Adipocyte (in vitro differentiated cells): ENCODE measurements at regions not wholly inside any gene's neighbourhood (a gene's known extent, or its start where the extent isn't known, plus 50 kb on each side); places are given as distances from the start of the nearest gene placed in this dataset.

ENCODE experiments used
- DNase-seq: peaks from one replicate; pipeline ENCODE4 v3.0.0-alpha.2; 2015; ENCODE audit warnings: low read depth
- H3K27me3 ChIP-seq: replicated peaks from 2 replicates; pipeline ENCODE4 v1.7.0; 2013; ENCODE audit warnings: mild to moderate bottlenecking, low read length, moderate library complexity; ENCODE audit not compliant: control insufficient read depth, insufficient read depth
- H3K36me3 ChIP-seq: 2 replicates; pipeline ENCODE4 v1.7.0; 2013; ENCODE audit warnings: low read length, mild to moderate bottlenecking, moderate library complexity; ENCODE audit not compliant: control insufficient read depth, insufficient read depth, severe bottlenecking
- H3K4me1 ChIP-seq: 2 replicates; pipeline ENCODE4 v1.7.0; 2013; ENCODE audit warnings: mild to moderate bottlenecking, low read length, moderate library complexity; ENCODE audit not compliant: control insufficient read depth, insufficient read depth
- H3K4me3 ChIP-seq: 2 replicates; pipeline ENCODE4 v1.7.0; 2013; ENCODE audit warnings: mild to moderate bottlenecking, low read length, moderate library complexity
- H3K9ac ChIP-seq: 2 replicates; pipeline ENCODE4 v1.7.0; 2013; ENCODE audit warnings: mild to moderate bottlenecking, low read length, moderate library complexity
- H3K9me3 ChIP-seq: 2 replicates; pipeline ENCODE4 v1.7.0; 2013; ENCODE audit warnings: mild to moderate bottlenecking, low read length, moderate library complexity; ENCODE audit not compliant: control insufficient read depth

DNA sequence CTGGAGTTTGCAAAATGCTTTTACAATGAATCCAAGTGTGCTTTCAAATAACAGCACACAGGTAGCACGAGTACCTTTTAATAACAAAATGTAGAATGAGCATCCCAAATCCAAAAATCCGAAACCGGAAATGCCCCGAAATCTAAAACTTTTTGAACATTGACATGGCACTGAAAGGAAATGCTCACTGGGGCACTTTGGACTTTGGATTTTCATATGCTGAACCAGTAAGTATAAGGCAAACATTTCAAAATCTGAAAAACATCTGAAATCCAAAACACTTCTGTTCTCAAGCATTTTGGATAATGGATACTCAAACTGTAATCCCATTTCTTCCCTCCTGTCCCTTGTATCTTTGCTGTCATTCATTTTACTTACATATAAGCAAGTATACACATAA lies 50.1 kb downstream of the GCNT4 start:
- Histone ChIP-seq H3K9ac (no peak overlapping the region), H3K9me3 (peaks cover 8% of the 10 kb centered on the region), H3K4me1 (no peaks in the 10 kb centered on the region), H3K27me3 (no peaks in the 10 kb centered on the region), H3K4me3 (no peak overlapping the region), H3K36me3 (no peaks in the 10 kb centered on the region)
- DNase-seq, result no peak

DNA sequence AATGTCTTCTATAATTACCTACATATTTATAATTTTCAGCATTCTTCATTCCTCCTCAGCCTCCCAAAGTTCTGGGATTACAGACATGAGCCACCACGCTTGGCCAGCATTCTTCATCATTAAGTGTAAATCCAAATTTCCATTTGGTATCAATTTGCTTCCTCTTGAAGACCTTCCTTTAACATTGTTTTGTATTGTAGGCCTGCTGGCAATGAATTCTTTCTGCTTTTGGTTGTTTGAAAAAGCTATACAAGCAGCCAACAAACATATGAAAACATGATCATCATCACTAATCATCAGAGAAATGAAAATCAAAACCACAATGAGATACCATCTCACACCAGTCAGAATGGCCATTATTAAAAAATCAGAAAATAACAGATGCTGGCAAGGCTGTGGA lies 56.4 kb downstream of the GCNT4 start:
- peaks cover 3% of the 10 kb centered on the region for H3K27me3 ChIP-seq
- H3K36me3 ChIP-seq, result no peaks in the 10 kb centered on the region
- H3K9me3 ChIP-seq, result peaks cover 3% of the 10 kb centered on the region
- H3K9ac ChIP-seq, result no peak overlapping the region
- H3K4me3 ChIP-seq, result no peak overlapping the region
- DNase-seq, result no peak
- H3K4me1 ChIP-seq, result peaks cover 12% of the 10 kb centered on the region

- Histone ChIP-seq H3K4me1 (peaks cover 12% of the 10 kb centered on the region), H3K4me3 (no peak overlapping the region), H3K27me3 (peaks cover 3% of the 10 kb centered on the region), H3K9ac (no peak overlapping the region), H3K36me3 (no peaks in the 10 kb centered on the region), H3K9me3 (peaks cover 3% of the 10 kb centered on the region)
- DNase-seq, result no peak
Measured at GRCh38 chr5:74994826-74995225, 57.5 kb downstream of the GCNT4 start.

DNA sequence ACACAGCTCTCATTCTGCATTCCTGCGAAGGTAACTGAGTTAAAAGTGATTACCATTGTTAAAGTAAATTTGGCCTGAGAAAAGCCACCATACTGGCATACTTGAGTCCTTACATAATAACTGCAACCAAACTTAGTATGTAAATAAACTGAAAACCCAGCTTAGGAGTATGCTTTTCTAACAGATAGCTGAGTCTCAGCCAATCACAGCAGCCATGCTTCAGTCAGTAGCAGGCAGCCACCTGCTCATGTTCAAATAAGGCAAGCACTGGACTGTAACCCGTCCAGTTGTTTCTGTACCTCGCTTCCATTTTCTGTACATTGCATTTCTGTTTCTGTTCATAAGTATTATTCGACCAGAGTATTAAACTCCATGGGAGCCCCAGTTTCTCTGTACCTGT lies 58.6 kb downstream of the GCNT4 start:
- H3K36me3 ChIP-seq, result no peaks in the 10 kb centered on the region
- H3K4me3 ChIP-seq, result no peak overlapping the region
- H3K9ac ChIP-seq, result no peak overlapping the region
- peaks cover 12% of the 10 kb centered on the region for H3K4me1 ChIP-seq
- H3K9me3 ChIP-seq, result peaks cover 3% of the 10 kb centered on the region
- H3K27me3 ChIP-seq, result peaks cover 3% of the 10 kb centered on the region
- DNase-seq, result no peak

GRCh38 chr5:74992791-74993190 lies 59.6 kb downstream of the GCNT4 start:
- Histone ChIP-seq H3K9ac (no peak overlapping the region), H3K36me3 (no peaks in the 10 kb centered on the region), H3K9me3 (peaks cover 8% of the 10 kb centered on the region), H3K4me1 (peaks cover 12% of the 10 kb centered on the region), H3K27me3 (peaks cover 3% of the 10 kb centered on the region), H3K4me3 (no peak overlapping the region)
- no peak for DNase-seq

DNA sequence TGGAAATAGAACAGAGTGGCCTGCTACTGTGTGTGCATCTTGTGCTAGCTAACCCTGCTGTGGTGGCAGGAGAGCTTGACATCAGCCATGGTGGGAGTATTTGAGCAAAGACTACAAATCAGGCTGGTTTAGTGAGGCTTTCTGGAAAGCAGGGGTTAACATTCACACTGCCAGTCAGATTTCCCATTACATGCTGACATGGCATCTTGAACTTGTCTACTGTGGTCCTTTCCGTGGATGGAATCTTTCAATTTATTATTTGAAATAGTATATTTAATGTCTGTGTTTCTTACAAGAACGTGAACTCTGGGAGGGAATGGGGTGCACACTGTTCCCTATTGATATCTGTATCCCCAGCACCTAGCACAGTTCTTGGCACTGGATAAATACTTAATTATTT lies 60.8 kb downstream of the GCNT4 start:
- peaks cover 12% of the 10 kb centered on the region for H3K4me1 ChIP-seq
- no peak for DNase-seq

GRCh38 chr5:74990194-74990593 lies 62.2 kb downstream of the GCNT4 start:
- Histone ChIP-seq H3K9ac (no peak overlapping the region), H3K36me3 (no peaks in the 10 kb centered on the region), H3K4me3 (no peak overlapping the region), H3K9me3 (peaks cover 6% of the 10 kb centered on the region), H3K4me1 (peaks cover 11% of the 10 kb centered on the region), H3K27me3 (peaks cover 3% of the 10 kb centered on the region)
- no peak for DNase-seq

More for the DNA sequence above, 60.8 kb downstream of the GCNT4 start:
- peaks cover 3% of the 10 kb centered on the region for H3K27me3 ChIP-seq
- peaks cover 6% of the 10 kb centered on the region for H3K9me3 ChIP-seq
- H3K4me3 ChIP-seq, result no peak overlapping the region
- H3K9ac ChIP-seq, result no peak overlapping the region
- H3K36me3 ChIP-seq, result no peaks in the 10 kb centered on the region

DNA sequence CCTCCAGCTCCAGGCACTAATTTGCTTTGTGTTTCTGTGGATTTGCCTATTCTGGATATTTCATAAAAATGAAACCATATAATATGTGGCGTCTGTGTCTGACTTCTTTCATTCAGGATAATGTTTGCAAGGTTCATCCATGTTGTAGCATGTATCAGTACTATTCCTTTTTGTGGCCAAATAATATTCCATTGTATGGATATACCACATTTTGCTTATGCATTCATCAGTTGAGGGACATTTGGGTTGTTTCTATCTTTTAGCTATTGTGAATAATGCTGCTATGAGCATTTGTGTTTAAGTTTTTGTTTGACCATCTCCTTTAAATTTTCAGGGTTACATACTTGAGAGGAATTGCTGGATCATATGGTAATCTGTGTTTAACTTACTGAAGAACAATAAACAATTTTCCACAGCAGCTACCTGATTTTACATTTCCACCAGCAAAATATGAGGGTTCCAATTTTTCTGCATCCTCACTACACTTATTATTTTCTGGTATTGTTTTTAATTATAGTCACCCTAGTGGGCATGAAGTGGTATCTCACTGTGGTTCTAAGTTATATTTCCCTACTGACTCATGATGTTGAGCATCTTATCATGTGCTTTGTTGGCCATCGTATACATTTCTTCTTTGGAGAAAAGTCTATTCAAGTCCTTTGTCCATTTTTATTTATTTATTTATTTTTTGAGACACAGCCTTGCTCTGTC lies 63.9 kb downstream of the GCNT4 start:
- Histone ChIP-seq H3K9ac (no peak overlapping the region), H3K4me3 (no peak overlapping the region), H3K4me1 (no peaks in the 10 kb centered on the region), H3K36me3 (no peaks in the 10 kb centered on the region), H3K9me3 (peaks cover 6% of the 10 kb centered on the region), H3K27me3 (peaks cover 3% of the 10 kb centered on the region)
- no peak for DNase-seq

- no peaks in the 10 kb centered on the region for H3K27me3 ChIP-seq
- H3K9me3 ChIP-seq, result peaks cover 8% of the 10 kb centered on the region
- H3K36me3 ChIP-seq, result no peaks in the 10 kb centered on the region
- H3K4me1 ChIP-seq, result no peaks in the 10 kb centered on the region
- no peak overlapping the region for H3K9ac ChIP-seq
- no peak overlapping the region for H3K4me3 ChIP-seq
- no peak for DNase-seq
Measured at GRCh38 chr5:74978345-74978744, 74.0 kb downstream of the GCNT4 start.

- H3K9me3 ChIP-seq, result peaks cover 8% of the 10 kb centered on the region
- no peaks in the 10 kb centered on the region for H3K27me3 ChIP-seq
- H3K36me3 ChIP-seq, result no peaks in the 10 kb centered on the region
- no peak overlapping the region for H3K4me3 ChIP-seq
- no peak for DNase-seq
- no peaks in the 10 kb centered on the region for H3K4me1 ChIP-seq
- H3K9ac ChIP-seq, result no peak overlapping the region
Measured at GRCh38 chr5:74977471-74977870, 74.9 kb downstream of the GCNT4 start.

- Histone ChIP-seq H3K9ac (no peak overlapping the region), H3K9me3 (peaks cover 8% of the 10 kb centered on the region), H3K27me3 (no peaks in the 10 kb centered on the region), H3K4me1 (no peaks in the 10 kb centered on the region), H3K4me3 (no peak overlapping the region), H3K36me3 (no peaks in the 10 kb centered on the region)
- no peak for DNase-seq
Measured at GRCh38 chr5:74976651-74977050, 75.7 kb downstream of the GCNT4 start.

DNA sequence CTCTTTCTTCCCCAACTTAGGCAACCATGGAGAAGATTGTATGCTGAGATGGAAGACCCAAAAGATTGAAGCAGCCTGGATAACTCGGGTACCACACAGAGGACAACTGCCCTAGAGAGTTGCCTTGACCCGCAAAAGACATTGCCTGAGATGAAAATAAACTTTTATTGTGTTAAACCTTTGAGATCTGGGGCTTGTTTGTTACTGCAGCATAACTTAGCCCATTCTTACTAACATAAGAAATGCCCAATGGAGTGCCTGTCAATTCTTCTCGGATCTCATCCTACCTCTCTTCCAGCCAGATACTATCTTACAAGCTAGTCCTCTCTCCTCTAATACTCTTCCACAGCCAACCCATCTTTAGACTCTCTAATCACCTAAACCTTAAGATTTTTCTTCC lies 76.8 kb downstream of the GCNT4 start:
- Histone ChIP-seq H3K27me3 (no peaks in the 10 kb centered on the region), H3K9me3 (peaks cover 8% of the 10 kb centered on the region), H3K9ac (no peak overlapping the region), H3K4me1 (no peaks in the 10 kb centered on the region), H3K36me3 (no peaks in the 10 kb centered on the region), H3K4me3 (no peak overlapping the region)
- DNase-seq, result no peak
